GM18499 (cell line): ENCODE measurements at regions not wholly inside any gene's neighbourhood (a gene's known extent, or its start where the extent isn't known, plus 50 kb on each side); places are given as distances from the start of the nearest gene placed in this dataset.
"Not testable (repeated sequence)": the region's sequence is repeated elsewhere in the genome, so short reads cannot be mapped to it uniquely, and the experiment has no call there.

Source experiments
- ATAC-seq: cut with Tn5 transposase; IDR thresholded peaks from one replicate; pipeline ENCODE4 v1.9.1; 2021; ENCODE audit warnings: moderate number of reproducible peaks; ENCODE audit not compliant: insufficient read depth, unreplicated experiment

- no peak for ATAC-seq
Measured at GRCh38 chr12:59407799-59408198, 188.0 kb upstream of the SLC16A7 start.

- no peak for ATAC-seq
Measured at GRCh38 chr12:59405992-59406391, 189.8 kb upstream of the SLC16A7 start.

- no peak for ATAC-seq
Measured at GRCh38 chr12:59404109-59404650, 191.6 kb upstream of the SLC16A7 start.

GRCh38 chr12:59403259-59403932 is 192.4 kb upstream of the SLC16A7 start:
- no peak for ATAC-seq

- ATAC-seq = no peak
Measured at GRCh38 chr12:59401862-59402261, 194.0 kb upstream of the SLC16A7 start.

- ATAC-seq = no peak
Measured at GRCh38 chr12:59398164-59398563, 197.7 kb upstream of the SLC16A7 start.

GRCh38 chr12:59396919-59397318 is 198.9 kb upstream of the SLC16A7 start:
- ATAC-seq = no peak

- ATAC-seq = no peak
Measured at GRCh38 chr12:59396519-59396918, 199.3 kb upstream of the SLC16A7 start.

- ATAC-seq = not testable (repeated sequence)
Measured at GRCh38 chr12:59395310-59395709, 200.5 kb upstream of the SLC16A7 start.

GRCh38 chr12:59393506-59393905 is 202.3 kb upstream of the SLC16A7 start:
- ATAC-seq = no peak

GRCh38 chr12:59389968-59390576 is 205.8 kb upstream of the SLC16A7 start:
- ATAC-seq = no peak

- ATAC-seq = no peak
Measured at GRCh38 chr12:59388694-59389093, 207.1 kb upstream of the SLC16A7 start.

GRCh38 chr12:59388176-59388575 is 207.7 kb upstream of the SLC16A7 start:
- ATAC-seq = no peak

- ATAC-seq = no peak
Measured at GRCh38 chr12:59386236-59386635, 209.6 kb upstream of the SLC16A7 start.

GRCh38 chr12:59383079-59383822 is 212.6 kb upstream of the SLC16A7 start:
- ATAC-seq = no peak

- ATAC-seq = no peak
Measured at GRCh38 chr12:59382282-59383078, 213.3 kb upstream of the SLC16A7 start.

- ATAC-seq = no peak
Measured at GRCh38 chr12:59381106-59381505, 214.7 kb upstream of the SLC16A7 start.

- ATAC-seq = no peak
Measured at GRCh38 chr12:59375633-59376032, 220.2 kb upstream of the SLC16A7 start.

GRCh38 chr12:59374783-59375182 is 221.0 kb upstream of the SLC16A7 start:
- ATAC-seq = no peak

GRCh38 chr12:59372956-59373355 is 222.9 kb upstream of the SLC16A7 start:
- no peak for ATAC-seq
